Fibroblast of villous mesenchyme (primary cell): ENCODE measurements at regions not wholly inside any gene's neighbourhood (a gene's known extent, or its start where the extent isn't known, plus 50 kb on each side); places are given as distances from the start of the nearest gene placed in this dataset.

Experiments used
- DNase-seq: peaks from one replicate; pipeline ENCODE4 v3.0.0-alpha.2; 2010; ENCODE audit warnings: low read depth
- H3K4me3 ChIP-seq: 2 replicates; pipeline ENCODE4 v1.5.1; 2011; ENCODE audit warnings: low read depth, mild to moderate bottlenecking, low read length
- TF ChIP-seq, protein P1 (sequence below): IDR thresholded peaks from 2 replicates; pipeline ENCODE4 v1.5.1; 2012; ENCODE audit warnings: low read depth, mild to moderate bottlenecking, low read length; ENCODE audit not compliant: insufficient read depth

- TF ChIP-seq, protein P1, sequence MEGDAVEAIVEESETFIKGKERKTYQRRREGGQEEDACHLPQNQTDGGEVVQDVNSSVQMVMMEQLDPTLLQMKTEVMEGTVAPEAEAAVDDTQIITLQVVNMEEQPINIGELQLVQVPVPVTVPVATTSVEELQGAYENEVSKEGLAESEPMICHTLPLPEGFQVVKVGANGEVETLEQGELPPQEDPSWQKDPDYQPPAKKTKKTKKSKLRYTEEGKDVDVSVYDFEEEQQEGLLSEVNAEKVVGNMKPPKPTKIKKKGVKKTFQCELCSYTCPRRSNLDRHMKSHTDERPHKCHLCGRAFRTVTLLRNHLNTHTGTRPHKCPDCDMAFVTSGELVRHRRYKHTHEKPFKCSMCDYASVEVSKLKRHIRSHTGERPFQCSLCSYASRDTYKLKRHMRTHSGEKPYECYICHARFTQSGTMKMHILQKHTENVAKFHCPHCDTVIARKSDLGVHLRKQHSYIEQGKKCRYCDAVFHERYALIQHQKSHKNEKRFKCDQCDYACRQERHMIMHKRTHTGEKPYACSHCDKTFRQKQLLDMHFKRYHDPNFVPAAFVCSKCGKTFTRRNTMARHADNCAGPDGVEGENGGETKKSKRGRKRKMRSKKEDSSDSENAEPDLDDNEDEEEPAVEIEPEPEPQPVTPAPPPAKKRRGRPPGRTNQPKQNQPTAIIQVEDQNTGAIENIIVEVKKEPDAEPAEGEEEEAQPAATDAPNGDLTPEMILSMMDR = no peak
Observed at GRCh38 chr5:178793696-178794095, 63.2 kb upstream of the ZNF354A start.

GRCh38 chr5:178793151-178793550 is 62.7 kb upstream of the ZNF354A start:
- H3K4me3 ChIP-seq = no peak overlapping the region
- TF ChIP-seq, protein P1 = no peak
- no peak for DNase-seq

More at GRCh38 chr5:178793696-178794095, 63.2 kb upstream of the ZNF354A start:
- no peak overlapping the region for H3K4me3 ChIP-seq
- DNase-seq = no peak

- TF ChIP-seq, protein P1 = no peak
- DNase-seq = no peak
- H3K4me3 ChIP-seq = no peak overlapping the region
Observed at GRCh38 chr5:178791976-178792375, 61.5 kb upstream of the ZNF354A start.

GRCh38 chr5:178790371-178790770 is 59.9 kb upstream of the ZNF354A start:
- TF ChIP-seq, protein P1 = no peak
- H3K4me3 ChIP-seq = no peak overlapping the region
- no peak for DNase-seq

DNA sequence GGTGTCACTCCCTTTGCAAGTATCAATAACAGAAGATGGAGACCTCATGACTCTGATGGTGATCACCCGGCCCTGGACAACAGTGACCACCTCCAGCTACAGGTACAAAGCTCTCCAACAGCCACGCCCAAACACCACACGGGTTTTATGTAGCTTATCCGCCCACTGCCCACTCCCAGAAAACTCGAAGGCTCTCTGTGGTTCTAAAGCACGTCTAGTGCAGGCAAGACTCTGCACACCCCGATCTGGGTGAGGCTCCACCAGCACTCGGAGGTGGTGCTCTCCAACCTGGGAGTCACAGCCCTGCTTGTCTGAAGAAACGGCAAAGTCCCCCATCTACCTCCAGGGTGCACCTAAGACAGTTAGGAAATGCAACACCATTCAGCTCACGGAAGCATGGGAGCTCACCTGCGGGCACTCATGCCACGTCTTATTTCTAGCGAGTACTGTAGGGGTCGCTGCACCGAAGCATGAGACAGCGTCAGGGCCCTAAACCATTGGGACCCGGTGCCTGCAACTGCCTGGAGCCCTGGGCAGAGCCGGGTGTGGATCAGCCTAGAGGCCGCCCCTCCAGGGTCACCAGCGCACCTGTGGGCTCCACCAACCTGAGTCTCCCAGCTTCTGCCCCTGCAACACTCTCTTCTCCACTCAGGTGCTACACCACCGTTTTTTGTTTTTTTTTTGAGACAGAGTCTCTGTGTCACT is 58.1 kb upstream of the ZNF354A start:
- DNase-seq = no peak
- TF ChIP-seq, protein P1 = no peak

GRCh38 chr5:178787889-178788288 is 57.4 kb upstream of the ZNF354A start:
- TF ChIP-seq, protein P1 = no peak
- H3K4me3 ChIP-seq = no peak overlapping the region
- DNase-seq = no peak

More for the DNA sequence above, 58.1 kb upstream of the ZNF354A start:
- no peak overlapping the region for H3K4me3 ChIP-seq
